DMS 273 treated with DMSO at 0.1 percent for 48 hours (cell line): ENCODE measurements at regions not wholly inside any gene's neighbourhood (a gene's known extent, or its start where the extent isn't known, plus 50 kb on each side); places are given as distances from the start of the nearest gene placed in this dataset.
"Not testable (repeated sequence)": the region's sequence is repeated elsewhere in the genome, so short reads cannot be mapped to it uniquely, and the experiment has no call there.

Source experiments
- DNase-seq: peaks from one replicate; lab custom pipeline; 2025; lab: John Stamatoyannopoulos, UW

- DNase-seq, result no peak
Observed at GRCh38 chr4:17236686-17237085, 275.2 kb downstream of the QDPR start.

GRCh38 chr4:17234678-17235077, 277.2 kb downstream of the QDPR start:
- DNase-seq, result no peak

GRCh38 chr4:17232566-17233253, 279.2 kb downstream of the QDPR start:
- no peak for DNase-seq

- DNase-seq, result not testable (repeated sequence)
Observed at GRCh38 chr4:17231880-17232475, 279.9 kb downstream of the QDPR start.

GRCh38 chr4:17230727-17231126, 281.2 kb downstream of the QDPR start:
- no peak for DNase-seq

- DNase-seq, result no peak
Observed at GRCh38 chr4:17220816-17221215, 291.1 kb downstream of the QDPR start.

GRCh38 chr4:17218786-17219185, 293.1 kb downstream of the QDPR start:
- no peak for DNase-seq

- DNase-seq, result no peak
Observed at GRCh38 chr4:17206829-17207801, 304.8 kb downstream of the QDPR start.

GRCh38 chr4:17204908-17205307, 306.5 kb upstream of the LDB2 start:
- DNase-seq, result no peak

- no peak for DNase-seq
Observed at GRCh38 chr4:17203797-17204196, 305.4 kb upstream of the LDB2 start.

- no peak for DNase-seq
Observed at GRCh38 chr4:17197070-17197469, 298.6 kb upstream of the LDB2 start.

GRCh38 chr4:17195461-17196275, 297.2 kb upstream of the LDB2 start:
- DNase-seq, result no peak

- no peak for DNase-seq
Observed at GRCh38 chr4:17194586-17194985, 296.1 kb upstream of the LDB2 start.

- no peak for DNase-seq
Observed at GRCh38 chr4:17189759-17190158, 291.3 kb upstream of the LDB2 start.

- DNase-seq, result no peak
Observed at GRCh38 chr4:17189401-17189720, 290.9 kb upstream of the LDB2 start.

GRCh38 chr4:17188547-17189400, 290.3 kb upstream of the LDB2 start:
- DNase-seq, result no peak

GRCh38 chr4:17188125-17188524, 289.7 kb upstream of the LDB2 start:
- DNase-seq, result no peak

GRCh38 chr4:17187003-17187402, 288.6 kb upstream of the LDB2 start:
- DNase-seq, result no peak

GRCh38 chr4:17182888-17183287, 284.4 kb upstream of the LDB2 start:
- DNase-seq, result no peak

GRCh38 chr4:17174751-17175150, 276.3 kb upstream of the LDB2 start:
- DNase-seq, result no peak

GRCh38 chr4:17173300-17173699, 274.9 kb upstream of the LDB2 start:
- no peak for DNase-seq
